SK-N-SH (cell line): ENCODE measurements at regions not wholly inside any gene's neighbourhood (a gene's known extent, or its start where the extent isn't known, plus 50 kb on each side); places are given as distances from the start of the nearest gene placed in this dataset.

Experiments
- FOSL2 ChIP-seq: IDR thresholded peaks from 2 replicates; pipeline ENCODE4 v1.4.0; 2012; ENCODE audit warnings: low read depth, mild to moderate bottlenecking, moderate library complexity, borderline replicate concordance
- RCOR1 ChIP-seq: fragments of 150-350 bp; IDR thresholded peaks from 2 replicates; pipeline ENCODE4 v1.6.1; 2017; ENCODE audit warnings: antibody characterized with exemption, low read length
- SMC3 ChIP-seq: IDR thresholded peaks from 2 replicates; pipeline ENCODE4 v1.6.1; 2012; ENCODE audit warnings: low read depth, low read length, improper control_type of control experiment
- YY1 ChIP-seq: IDR thresholded peaks from 2 replicates; pipeline ENCODE4 v1.4.0; 2012; ENCODE audit warnings: low read depth, mild to moderate bottlenecking
- TF ChIP-seq, protein P1 (sequence below): IDR thresholded peaks from 2 replicates; pipeline ENCODE4 v1.6.1; 2012; ENCODE audit warnings: mild to moderate bottlenecking, low read depth, low read length, moderate library complexity
- TF ChIP-seq, protein P2 (sequence below): fragments of 200-600 bp; sonication (generic); IDR thresholded peaks from 2 replicates; pipeline ENCODE4 v1.6.1; 2017; ENCODE audit warnings: antibody characterized with exemption, mild to moderate bottlenecking, moderate library complexity

DNA sequence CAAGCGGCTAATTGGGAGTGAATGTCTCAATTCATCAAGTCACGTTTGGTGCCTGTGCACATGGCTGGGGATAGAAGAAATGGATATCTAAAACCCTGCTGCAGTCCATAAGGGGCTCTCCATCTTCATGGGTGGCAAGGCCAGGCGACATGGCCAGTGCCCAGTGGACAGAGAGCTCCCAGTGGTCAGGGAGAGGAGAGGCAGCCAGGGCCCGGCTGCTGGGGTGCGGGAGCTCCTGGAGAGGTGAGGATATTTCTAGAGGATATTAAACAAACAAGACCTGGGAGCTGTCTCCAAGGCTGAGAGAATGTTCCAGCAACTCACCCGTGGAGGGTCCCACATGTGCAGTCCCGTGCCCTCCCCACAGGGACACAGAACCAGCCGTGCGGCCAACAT is 368.8 kb upstream of the C1orf174 start:
- TF ChIP-seq, protein P1, sequence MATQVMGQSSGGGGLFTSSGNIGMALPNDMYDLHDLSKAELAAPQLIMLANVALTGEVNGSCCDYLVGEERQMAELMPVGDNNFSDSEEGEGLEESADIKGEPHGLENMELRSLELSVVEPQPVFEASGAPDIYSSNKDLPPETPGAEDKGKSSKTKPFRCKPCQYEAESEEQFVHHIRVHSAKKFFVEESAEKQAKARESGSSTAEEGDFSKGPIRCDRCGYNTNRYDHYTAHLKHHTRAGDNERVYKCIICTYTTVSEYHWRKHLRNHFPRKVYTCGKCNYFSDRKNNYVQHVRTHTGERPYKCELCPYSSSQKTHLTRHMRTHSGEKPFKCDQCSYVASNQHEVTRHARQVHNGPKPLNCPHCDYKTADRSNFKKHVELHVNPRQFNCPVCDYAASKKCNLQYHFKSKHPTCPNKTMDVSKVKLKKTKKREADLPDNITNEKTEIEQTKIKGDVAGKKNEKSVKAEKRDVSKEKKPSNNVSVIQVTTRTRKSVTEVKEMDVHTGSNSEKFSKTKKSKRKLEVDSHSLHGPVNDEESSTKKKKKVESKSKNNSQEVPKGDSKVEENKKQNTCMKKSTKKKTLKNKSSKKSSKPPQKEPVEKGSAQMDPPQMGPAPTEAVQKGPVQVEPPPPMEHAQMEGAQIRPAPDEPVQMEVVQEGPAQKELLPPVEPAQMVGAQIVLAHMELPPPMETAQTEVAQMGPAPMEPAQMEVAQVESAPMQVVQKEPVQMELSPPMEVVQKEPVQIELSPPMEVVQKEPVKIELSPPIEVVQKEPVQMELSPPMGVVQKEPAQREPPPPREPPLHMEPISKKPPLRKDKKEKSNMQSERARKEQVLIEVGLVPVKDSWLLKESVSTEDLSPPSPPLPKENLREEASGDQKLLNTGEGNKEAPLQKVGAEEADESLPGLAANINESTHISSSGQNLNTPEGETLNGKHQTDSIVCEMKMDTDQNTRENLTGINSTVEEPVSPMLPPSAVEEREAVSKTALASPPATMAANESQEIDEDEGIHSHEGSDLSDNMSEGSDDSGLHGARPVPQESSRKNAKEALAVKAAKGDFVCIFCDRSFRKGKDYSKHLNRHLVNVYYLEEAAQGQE: no peak
- no peak for TF ChIP-seq YY1
- no peak for TF ChIP-seq RCOR1
- TF ChIP-seq, protein P2, sequence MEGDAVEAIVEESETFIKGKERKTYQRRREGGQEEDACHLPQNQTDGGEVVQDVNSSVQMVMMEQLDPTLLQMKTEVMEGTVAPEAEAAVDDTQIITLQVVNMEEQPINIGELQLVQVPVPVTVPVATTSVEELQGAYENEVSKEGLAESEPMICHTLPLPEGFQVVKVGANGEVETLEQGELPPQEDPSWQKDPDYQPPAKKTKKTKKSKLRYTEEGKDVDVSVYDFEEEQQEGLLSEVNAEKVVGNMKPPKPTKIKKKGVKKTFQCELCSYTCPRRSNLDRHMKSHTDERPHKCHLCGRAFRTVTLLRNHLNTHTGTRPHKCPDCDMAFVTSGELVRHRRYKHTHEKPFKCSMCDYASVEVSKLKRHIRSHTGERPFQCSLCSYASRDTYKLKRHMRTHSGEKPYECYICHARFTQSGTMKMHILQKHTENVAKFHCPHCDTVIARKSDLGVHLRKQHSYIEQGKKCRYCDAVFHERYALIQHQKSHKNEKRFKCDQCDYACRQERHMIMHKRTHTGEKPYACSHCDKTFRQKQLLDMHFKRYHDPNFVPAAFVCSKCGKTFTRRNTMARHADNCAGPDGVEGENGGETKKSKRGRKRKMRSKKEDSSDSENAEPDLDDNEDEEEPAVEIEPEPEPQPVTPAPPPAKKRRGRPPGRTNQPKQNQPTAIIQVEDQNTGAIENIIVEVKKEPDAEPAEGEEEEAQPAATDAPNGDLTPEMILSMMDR: no peak
- TF ChIP-seq SMC3: no peak
- no peak for TF ChIP-seq FOSL2
